NK-92 (cell line): ENCODE measurements at regions not wholly inside any gene's neighbourhood (a gene's known extent, or its start where the extent isn't known, plus 50 kb on each side); places are given as distances from the start of the nearest gene placed in this dataset.
"Not testable (repeated sequence)": the region's sequence is repeated elsewhere in the genome, so short reads cannot be mapped to it uniquely, and the experiment has no call there.

ENCODE experiments used
- DNase-seq: peaks from one replicate; lab custom pipeline; 2025; ENCODE audit not compliant: unreplicated experiment; lab: John Stamatoyannopoulos, UW

- DNase-seq = no peak
Observed at GRCh38 chr6:4274382-4275082, 139.2 kb upstream of the ECI2 start.

GRCh38 chr6:4272996-4273395 lies 137.6 kb upstream of the ECI2 start:
- DNase-seq = no peak

GRCh38 chr6:4271761-4272470 lies 136.5 kb upstream of the ECI2 start:
- no peak for DNase-seq

GRCh38 chr6:4270776-4271175 lies 135.4 kb upstream of the ECI2 start:
- no peak for DNase-seq

DNA sequence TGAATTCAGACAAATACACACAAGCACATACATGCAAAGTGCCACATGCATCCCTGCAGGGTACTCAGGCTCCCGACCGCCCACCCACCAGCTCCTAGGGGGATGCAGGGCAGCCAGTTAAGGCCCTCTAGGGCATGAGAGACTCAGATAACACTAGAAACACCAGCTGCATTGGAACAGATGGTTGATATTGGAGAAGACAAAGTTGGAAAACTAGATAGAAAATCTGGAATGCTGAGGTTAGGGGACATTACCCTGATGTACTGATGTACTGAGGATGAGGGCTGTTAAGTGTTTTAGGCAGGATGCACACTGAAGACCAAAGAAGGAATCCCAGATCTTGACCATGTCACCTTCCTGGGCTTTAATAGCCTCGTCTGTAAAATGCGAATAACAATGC lies 134.6 kb upstream of the ECI2 start:
- DNase-seq = no peak

GRCh38 chr6:4268171-4268570 lies 132.8 kb upstream of the ECI2 start:
- no peak for DNase-seq

- DNase-seq = no peak
Observed at GRCh38 chr6:4265740-4266139, 130.4 kb upstream of the ECI2 start.

DNA sequence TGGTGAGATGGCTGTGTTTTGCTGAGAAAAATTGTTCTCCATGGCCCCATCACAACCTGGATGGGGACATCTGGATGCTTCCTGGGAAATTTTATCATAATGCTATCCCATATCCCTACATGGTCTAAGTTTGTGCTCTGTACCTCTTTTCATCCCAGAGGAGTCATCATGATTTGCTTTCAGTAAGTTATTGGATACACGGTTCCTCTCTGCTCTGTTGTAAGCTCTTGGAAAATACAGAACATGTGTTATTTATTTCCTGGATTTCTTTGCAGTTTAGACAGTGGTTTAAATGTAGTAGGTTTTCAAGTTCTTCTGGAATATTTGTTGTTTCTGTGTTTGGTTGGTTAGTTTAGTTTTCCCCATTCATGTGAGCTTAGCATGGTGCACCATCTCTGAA lies 129.2 kb upstream of the ECI2 start:
- no peak for DNase-seq

GRCh38 chr6:4264081-4264480 lies 128.7 kb upstream of the ECI2 start:
- DNase-seq = no peak

DNA sequence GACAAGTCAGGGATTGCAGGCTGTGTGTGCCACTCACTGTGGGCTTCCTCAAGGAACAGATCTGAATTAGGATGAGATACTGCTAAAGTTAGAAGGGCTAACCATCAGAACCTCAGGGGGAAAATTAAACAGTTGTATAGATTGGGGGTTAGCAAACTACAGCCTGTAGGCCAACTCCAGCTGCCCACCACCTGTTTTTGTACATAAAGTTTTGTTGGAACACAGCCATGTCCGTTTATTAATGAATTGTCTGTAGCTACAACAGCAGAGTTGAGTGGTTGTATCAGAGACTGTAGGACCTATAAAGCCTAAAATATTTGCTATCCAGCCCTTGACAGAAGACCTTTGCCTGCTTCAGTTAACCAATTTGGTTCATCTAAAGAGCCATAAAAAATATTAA lies 127.2 kb upstream of the ECI2 start:
- DNase-seq = no peak

DNA sequence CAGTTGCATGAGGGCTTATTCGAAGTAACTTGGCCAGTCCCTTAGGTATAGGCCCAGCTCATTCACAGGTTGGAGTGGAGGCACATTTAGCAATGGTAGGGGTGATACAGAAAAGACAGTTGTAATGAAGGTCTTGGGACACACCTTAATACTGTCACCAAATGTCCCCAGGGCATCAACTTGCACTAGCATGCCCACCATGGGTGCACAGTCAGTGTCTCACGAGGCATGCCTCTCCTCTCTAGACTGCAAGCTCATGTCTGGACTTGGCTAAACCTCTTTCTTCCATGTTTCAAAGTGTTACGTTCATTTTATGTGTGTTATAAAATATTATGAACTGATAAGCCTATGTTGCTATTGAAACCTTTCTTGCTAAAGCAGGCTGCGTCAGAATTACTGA lies 124.0 kb upstream of the ECI2 start:
- DNase-seq = no peak

- no peak for DNase-seq
Observed at GRCh38 chr6:4258733-4259132, 123.4 kb upstream of the ECI2 start.

GRCh38 chr6:4256969-4257368 lies 121.6 kb upstream of the ECI2 start:
- no peak for DNase-seq

GRCh38 chr6:4253604-4254231 lies 118.3 kb upstream of the ECI2 start:
- no peak for DNase-seq

- DNase-seq = not testable (repeated sequence)
Observed at GRCh38 chr6:4252445-4252844, 117.1 kb upstream of the ECI2 start.

- no peak for DNase-seq
Observed at GRCh38 chr6:4250645-4251044, 115.3 kb upstream of the ECI2 start.

GRCh38 chr6:4243832-4244231 lies 108.5 kb upstream of the ECI2 start:
- not testable (repeated sequence) for DNase-seq

DNA sequence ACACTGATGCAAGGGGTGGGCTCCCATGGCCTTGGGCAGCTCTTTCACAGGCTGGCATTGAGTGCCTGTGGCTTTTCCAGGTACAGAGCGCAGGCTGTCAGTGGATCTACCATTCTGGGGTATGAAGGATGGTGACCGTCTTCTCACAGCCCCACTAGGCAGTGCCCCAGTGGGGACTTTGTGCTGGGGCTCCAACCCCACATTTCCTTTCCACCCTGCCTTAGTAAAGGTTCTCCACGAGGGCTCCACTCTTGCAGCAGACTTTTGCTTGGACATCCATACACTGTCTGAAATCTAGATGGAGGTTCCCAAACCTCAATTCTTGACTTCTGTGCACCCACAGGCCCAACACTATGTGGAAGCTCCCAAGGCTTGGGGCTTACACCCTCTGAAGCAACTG lies 107.9 kb upstream of the ECI2 start:
- DNase-seq = no peak

- no peak for DNase-seq
Observed at GRCh38 chr6:4242601-4243000, 107.2 kb upstream of the ECI2 start.

DNA sequence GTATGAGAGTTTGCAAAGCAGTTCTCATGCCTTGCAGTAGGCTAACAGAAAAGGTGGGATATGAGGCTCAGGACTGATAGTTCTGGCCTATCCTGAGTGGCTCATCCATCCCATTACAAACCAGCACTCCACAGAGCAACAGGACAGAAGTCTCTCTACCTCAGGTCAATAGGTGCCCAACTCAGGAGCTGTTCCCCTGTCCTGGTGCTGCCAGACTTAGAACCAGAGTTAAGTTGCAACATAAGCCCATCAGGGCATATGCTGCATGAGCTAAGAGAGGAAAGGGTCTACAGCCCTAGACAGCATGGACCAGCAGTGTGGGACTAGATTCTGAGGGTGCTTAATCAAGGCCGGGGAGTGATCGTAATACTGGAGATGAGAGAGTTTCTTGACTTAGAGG lies 104.8 kb upstream of the ECI2 start:
- DNase-seq = no peak

DNA sequence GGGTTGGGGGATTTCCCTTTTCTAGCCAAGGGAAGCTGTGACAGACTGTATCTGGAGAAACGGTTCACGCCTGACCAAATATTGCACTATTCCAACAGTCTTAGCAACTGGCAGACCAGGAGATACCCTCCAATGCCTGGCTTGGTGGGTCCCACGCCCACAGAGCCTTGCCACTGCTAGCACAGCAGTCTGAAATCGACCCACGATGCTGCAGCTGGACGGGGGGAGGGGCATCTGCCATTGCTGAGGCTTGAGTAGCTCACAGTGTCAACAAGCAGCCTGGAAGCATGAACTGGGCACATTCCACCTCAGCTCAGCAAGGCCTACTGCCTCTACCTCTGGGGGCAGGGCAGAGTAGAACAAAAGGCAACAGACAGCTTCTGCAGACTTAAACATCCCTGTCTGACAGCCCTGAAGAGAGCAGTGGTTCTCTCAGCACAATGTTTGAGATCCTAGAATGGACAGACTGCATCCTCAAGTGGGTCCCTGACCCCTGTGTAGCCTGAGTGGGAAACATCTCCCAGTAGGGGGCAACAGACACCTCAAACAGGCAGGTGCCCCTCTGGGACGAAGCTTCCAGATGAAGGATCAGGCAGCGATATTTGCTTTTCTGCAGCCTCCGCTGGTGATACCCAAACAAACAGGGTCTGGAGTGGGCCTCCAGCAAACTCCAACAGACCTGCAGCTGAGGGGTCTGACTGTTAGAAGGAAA lies 89.9 kb upstream of the ECI2 start:
- DNase-seq = no peak
